ENCODE measurements at regions not wholly inside any gene's neighbourhood (a gene's known extent, or its start where the extent isn't known, plus 50 kb on each side); places are given as distances from the start of the nearest gene placed in this dataset.

DNA sequence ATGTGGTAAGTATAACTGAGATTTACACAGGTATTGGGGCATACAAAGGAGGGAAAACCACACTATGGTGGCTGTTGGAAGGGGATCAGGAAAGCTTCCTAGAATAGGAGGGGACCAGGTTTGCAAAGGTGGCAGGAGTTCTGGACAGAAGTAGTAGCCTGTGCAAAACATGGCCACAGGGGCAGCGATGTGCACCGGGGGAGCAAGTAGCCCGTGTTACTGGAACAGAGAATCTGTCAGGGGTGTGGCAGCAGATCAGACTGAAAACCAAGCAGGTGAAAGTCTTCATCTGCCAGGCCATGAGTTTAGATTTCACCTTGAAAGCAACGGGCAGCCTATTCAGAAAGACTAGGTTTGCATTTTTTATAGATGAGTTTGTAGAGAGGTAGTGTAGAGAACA lies 182.3 kb upstream of the LPP start:
- TF ChIP-seq, protein P1, sequence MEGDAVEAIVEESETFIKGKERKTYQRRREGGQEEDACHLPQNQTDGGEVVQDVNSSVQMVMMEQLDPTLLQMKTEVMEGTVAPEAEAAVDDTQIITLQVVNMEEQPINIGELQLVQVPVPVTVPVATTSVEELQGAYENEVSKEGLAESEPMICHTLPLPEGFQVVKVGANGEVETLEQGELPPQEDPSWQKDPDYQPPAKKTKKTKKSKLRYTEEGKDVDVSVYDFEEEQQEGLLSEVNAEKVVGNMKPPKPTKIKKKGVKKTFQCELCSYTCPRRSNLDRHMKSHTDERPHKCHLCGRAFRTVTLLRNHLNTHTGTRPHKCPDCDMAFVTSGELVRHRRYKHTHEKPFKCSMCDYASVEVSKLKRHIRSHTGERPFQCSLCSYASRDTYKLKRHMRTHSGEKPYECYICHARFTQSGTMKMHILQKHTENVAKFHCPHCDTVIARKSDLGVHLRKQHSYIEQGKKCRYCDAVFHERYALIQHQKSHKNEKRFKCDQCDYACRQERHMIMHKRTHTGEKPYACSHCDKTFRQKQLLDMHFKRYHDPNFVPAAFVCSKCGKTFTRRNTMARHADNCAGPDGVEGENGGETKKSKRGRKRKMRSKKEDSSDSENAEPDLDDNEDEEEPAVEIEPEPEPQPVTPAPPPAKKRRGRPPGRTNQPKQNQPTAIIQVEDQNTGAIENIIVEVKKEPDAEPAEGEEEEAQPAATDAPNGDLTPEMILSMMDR (IDR thresholded peaks at IDR 0.05; ENCODE audit: poor library complexity, severe bottlenecking) = no peak
- Histone ChIP-seq H3K27me3 (ENCODE audit: insufficient read depth, poor library complexity, severe bottlenecking) (no peaks in the 10 kb centered on the region), H3K4me3 (ENCODE audit: severe bottlenecking) (no peak overlapping the region), H3K9me3 (ENCODE audit: severe bottlenecking) (no peaks in the 10 kb centered on the region), H3K4me1 (ENCODE audit: insufficient read depth, poor library complexity, severe bottlenecking) (peaks cover 4% of the 10 kb centered on the region), H3K36me3 (ENCODE audit: low read depth) (no peaks in the 10 kb centered on the region), H3K27ac (ENCODE audit: poor library complexity, severe bottlenecking) (no peak overlapping the region)
- no peak for DNase-seq (ENCODE audit: low spot score)
- ATAC-seq (ENCODE audit: low read depth) = no peak

DNA sequence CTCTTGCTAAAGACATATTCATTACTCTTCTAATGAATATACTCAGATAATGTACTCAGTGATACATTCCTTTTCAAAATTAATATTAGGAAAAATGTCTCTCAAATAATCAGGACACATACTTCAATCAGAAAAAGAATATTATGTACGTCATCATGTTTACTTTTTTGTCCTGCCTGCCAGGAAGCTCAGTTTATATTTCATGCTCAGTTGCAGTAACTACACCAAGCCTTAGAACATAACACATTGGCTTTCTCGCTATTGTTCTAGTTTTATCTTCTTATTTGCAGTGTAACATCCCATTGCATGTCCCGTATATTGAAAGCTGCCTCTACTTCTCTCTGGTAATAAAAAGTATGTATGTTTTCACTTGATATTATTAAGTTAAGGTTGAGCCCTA lies 181.5 kb upstream of the LPP start:
- H3K36me3 ChIP-seq (ENCODE audit: low read depth) = no peaks in the 10 kb centered on the region
- no peaks in the 10 kb centered on the region for H3K9me3 ChIP-seq (ENCODE audit: severe bottlenecking)
- DNase-seq (ENCODE audit: low spot score) (no peak), ATAC-seq (ENCODE audit: low read depth) (no peak)
- no peaks in the 10 kb centered on the region for H3K27me3 ChIP-seq (ENCODE audit: insufficient read depth, poor library complexity, severe bottlenecking)
- TF ChIP-seq, protein P1 (IDR thresholded peaks at IDR 0.05; ENCODE audit: poor library complexity, severe bottlenecking) = no peak
- peaks cover 4% of the 10 kb centered on the region for H3K4me1 ChIP-seq (ENCODE audit: insufficient read depth, poor library complexity, severe bottlenecking)
- no peak overlapping the region for H3K4me3 ChIP-seq (ENCODE audit: severe bottlenecking)
- H3K27ac ChIP-seq (ENCODE audit: poor library complexity, severe bottlenecking) = no peak overlapping the region

DNA sequence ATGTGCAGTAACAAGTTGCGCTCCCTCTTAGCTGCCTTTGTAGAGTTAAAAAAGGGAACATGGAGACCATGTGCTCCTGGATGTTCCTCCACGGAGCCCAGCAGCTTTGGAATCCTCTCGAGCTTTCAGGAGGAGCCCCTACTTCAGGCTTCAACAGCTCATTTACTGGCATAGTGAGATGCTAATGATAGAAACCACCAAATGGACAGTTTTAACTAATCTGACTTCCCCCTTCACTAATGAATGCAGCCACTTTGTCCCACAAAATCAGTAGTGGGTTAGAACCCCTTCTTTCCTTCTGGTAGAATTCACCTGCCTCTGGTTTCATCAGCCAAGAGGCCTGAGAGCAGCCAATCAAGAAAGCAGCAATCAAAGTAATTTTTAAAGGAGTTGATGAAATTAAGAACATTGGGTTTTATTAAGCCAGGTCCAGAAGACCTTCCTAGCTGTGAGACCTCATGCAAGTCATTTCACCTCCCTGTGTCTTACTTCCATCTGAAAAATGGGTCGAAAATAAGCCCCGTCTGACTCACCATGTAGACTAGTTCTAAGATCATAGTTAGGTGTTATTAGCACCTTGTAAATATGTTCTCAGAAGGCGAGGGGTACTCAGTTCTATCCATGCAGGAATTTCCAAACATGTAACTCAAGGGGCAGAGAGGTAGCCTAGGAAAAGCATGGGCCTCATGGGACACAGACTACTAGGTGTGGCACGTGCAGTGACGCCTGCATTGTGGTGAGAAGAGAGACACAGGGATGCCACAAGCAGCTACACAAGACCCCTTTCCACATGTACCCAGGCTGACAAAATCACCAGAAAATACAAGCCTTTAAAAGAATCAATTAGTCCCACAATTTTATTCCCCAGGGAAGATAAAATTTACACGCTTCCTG lies 179.7 kb upstream of the LPP start:
- H3K4me1 ChIP-seq (ENCODE audit: insufficient read depth, poor library complexity, severe bottlenecking) = no peaks in the 10 kb centered on the region
- no peaks in the 10 kb centered on the region for H3K36me3 ChIP-seq (ENCODE audit: low read depth)
- ATAC-seq (ENCODE audit: low read depth) (no peak), DNase-seq (ENCODE audit: low spot score) (no peak)
- no peaks in the 10 kb centered on the region for H3K9me3 ChIP-seq (ENCODE audit: severe bottlenecking)
- TF ChIP-seq, protein P1 (IDR thresholded peaks at IDR 0.05; ENCODE audit: poor library complexity, severe bottlenecking) = no peak
- no peak overlapping the region for H3K27ac ChIP-seq (ENCODE audit: poor library complexity, severe bottlenecking)
- no peaks in the 10 kb centered on the region for H3K27me3 ChIP-seq (ENCODE audit: insufficient read depth, poor library complexity, severe bottlenecking)
- H3K4me3 ChIP-seq (ENCODE audit: severe bottlenecking) = no peak overlapping the region

DNA sequence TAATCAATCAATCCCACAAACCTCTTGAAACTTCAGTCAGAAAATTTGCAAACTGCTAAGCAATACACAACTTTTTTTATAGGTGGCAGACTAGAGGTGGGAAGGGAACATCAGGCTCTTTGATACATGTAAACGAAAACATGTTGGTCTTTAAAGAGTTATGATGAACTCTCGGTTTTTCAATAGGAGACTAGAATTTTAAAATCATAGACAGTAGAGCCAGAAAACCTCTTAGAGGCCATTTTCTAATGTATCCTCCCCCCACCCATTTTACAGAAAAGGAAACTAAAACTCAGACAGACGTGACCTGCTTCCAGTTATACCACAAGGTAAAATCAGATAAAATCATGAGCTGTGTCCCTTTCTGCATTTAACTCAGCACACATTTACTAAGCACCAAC lies 179.1 kb upstream of the LPP start:
- TF ChIP-seq, protein P1 (IDR thresholded peaks at IDR 0.05; ENCODE audit: poor library complexity, severe bottlenecking) = peak; percentile 27
- no peak overlapping the region for H3K4me3 ChIP-seq (ENCODE audit: severe bottlenecking)
- no peak for DNase-seq (ENCODE audit: low spot score)

More for the DNA sequence above, 179.1 kb upstream of the LPP start:
- H3K27me3 ChIP-seq (ENCODE audit: insufficient read depth, poor library complexity, severe bottlenecking) = no peaks in the 10 kb centered on the region
- no peaks in the 10 kb centered on the region for H3K36me3 ChIP-seq (ENCODE audit: low read depth)
- H3K4me1 ChIP-seq (ENCODE audit: insufficient read depth, poor library complexity, severe bottlenecking) = no peaks in the 10 kb centered on the region
- no peaks in the 10 kb centered on the region for H3K9me3 ChIP-seq (ENCODE audit: severe bottlenecking)
- H3K27ac ChIP-seq (ENCODE audit: poor library complexity, severe bottlenecking) = no peak overlapping the region
- ATAC-seq (ENCODE audit: low read depth) = no peak

All from RWPE2 (cell line).